Stimulated activated CD4-positive, alpha-beta T cell treated with anti-CD3 and anti-CD28 coated beads, TNF-alpha, amount 100 ng/mL, for 24 hours (primary cell): ENCODE measurements at regions not wholly inside any gene's neighbourhood (a gene's known extent, or its start where the extent isn't known, plus 50 kb on each side); places are given as distances from the start of the nearest gene placed in this dataset.
"Not testable (repeated sequence)": the region's sequence is repeated elsewhere in the genome, so short reads cannot be mapped to it uniquely, and the experiment has no call there.

ENCODE experiments used
- DNase-seq, 3 experiments: peaks; one replicate each; pipeline ENCODE4 v3.0.0-alpha.2; 2020; ENCODE audit warnings: low read depth in 3 of 3

- no peak for DNase-seq
Observed at GRCh38 chr4:126513596-126513995, 1119.2 kb upstream of the INTU start.

GRCh38 chr4:126520731-126521130 is 1112.0 kb upstream of the INTU start:
- no peak for DNase-seq

GRCh38 chr4:126525400-126525799 is 1107.4 kb upstream of the INTU start:
- DNase-seq: not testable (repeated sequence)

- DNase-seq: no peak
Observed at GRCh38 chr4:126526335-126526734, 1106.4 kb upstream of the INTU start.

- DNase-seq: no peak
Observed at GRCh38 chr4:126529997-126530396, 1102.8 kb upstream of the INTU start.

GRCh38 chr4:126530996-126531585 is 1101.7 kb upstream of the INTU start:
- no peak for DNase-seq

GRCh38 chr4:126532527-126532926 is 1100.2 kb upstream of the INTU start:
- no peak for DNase-seq

- no peak for DNase-seq
Observed at GRCh38 chr4:126533146-126533805, 1099.5 kb upstream of the INTU start.

GRCh38 chr4:126539771-126540170 is 1093.0 kb upstream of the INTU start:
- DNase-seq: no peak

- DNase-seq: no peak
Observed at GRCh38 chr4:126541820-126542219, 1090.9 kb upstream of the INTU start.

- no peak for DNase-seq
Observed at GRCh38 chr4:126544276-126544675, 1088.5 kb upstream of the INTU start.

GRCh38 chr4:126546197-126546596 is 1086.6 kb upstream of the INTU start:
- not testable (repeated sequence) for DNase-seq

- DNase-seq: no peak
Observed at GRCh38 chr4:126547352-126547751, 1085.4 kb upstream of the INTU start.

- no peak for DNase-seq
Observed at GRCh38 chr4:126548890-126549289, 1083.9 kb upstream of the INTU start.

GRCh38 chr4:126552321-126552720 is 1080.4 kb upstream of the INTU start:
- DNase-seq: no peak

GRCh38 chr4:126553248-126553647 is 1079.5 kb upstream of the INTU start:
- DNase-seq: no peak

- no peak for DNase-seq
Observed at GRCh38 chr4:126558596-126558995, 1074.2 kb upstream of the INTU start.

GRCh38 chr4:126559961-126560360 is 1072.8 kb upstream of the INTU start:
- DNase-seq: no peak

GRCh38 chr4:126560794-126561193 is 1072.0 kb upstream of the INTU start:
- no peak for DNase-seq

GRCh38 chr4:126563389-126563788 is 1069.4 kb upstream of the INTU start:
- DNase-seq: no peak

GRCh38 chr4:126564283-126564854 is 1068.4 kb upstream of the INTU start:
- no peak for DNase-seq

- no peak for DNase-seq
Observed at GRCh38 chr4:126568652-126569570, 1063.8 kb upstream of the INTU start.
